Esophagus muscularis mucosa (tissue), 4 donors: ENCODE measurements at regions not wholly inside any gene's neighbourhood (a gene's known extent, or its start where the extent isn't known, plus 50 kb on each side); places are given as distances from the start of the nearest gene placed in this dataset.

Experiments used
- CTCF ChIP-seq, 3 experiments: fragments of 200-600 bp in 2 of 3; fragments of 450-650 bp in 1 of 3; sonication (generic) in 2 of 3; IDR thresholded peaks; one replicate each; pipeline ENCODE4 v1.5.1; 2017 to 2019; ENCODE audit warnings: antibody characterized with exemption in 3 of 3, mild to moderate bottlenecking in 2 of 3, moderate library complexity in 1 of 3
- EP300 ChIP-seq: sonication (generic); formaldehyde crosslinking; IDR thresholded peaks from one replicate; pipeline ENCODE4 v1.6.1; 2017; ENCODE audit warnings: antibody characterized with exemption
- POLR2A ChIP-seq: fragments of 450-650 bp; IDR thresholded peaks from one replicate; pipeline ENCODE4 v1.6.1; 2017; ENCODE audit warnings: antibody characterized with exemption, moderate library complexity, mild to moderate bottlenecking, low read depth
- POLR2AphosphoS5 ChIP-seq, 2 donors: sonication (generic); formaldehyde crosslinking; IDR thresholded peaks; one replicate each; pipeline ENCODE4 v1.6.1; 2017; ENCODE audit warnings: antibody characterized with exemption in 2 of 2

GRCh38 chr2:239814861-239815601 lies 210.1 kb downstream of the NDUFA10 start:
- TF ChIP-seq CTCF (IDR thresholded peaks at IDR 0.05), result no peak
- TF ChIP-seq POLR2A, result no peak
- TF ChIP-seq POLR2AphosphoS5 (IDR thresholded peaks at IDR 0.05), result peak; percentile 59 to 75
- no peak for TF ChIP-seq EP300
